ENCODE measurements at regions not wholly inside any gene's neighbourhood (a gene's known extent, or its start where the extent isn't known, plus 50 kb on each side); places are given as distances from the start of the nearest gene placed in this dataset.
"Not testable (repeated sequence)": the region's sequence is repeated elsewhere in the genome, so short reads cannot be mapped to it uniquely, and the experiment has no call there.

DNA sequence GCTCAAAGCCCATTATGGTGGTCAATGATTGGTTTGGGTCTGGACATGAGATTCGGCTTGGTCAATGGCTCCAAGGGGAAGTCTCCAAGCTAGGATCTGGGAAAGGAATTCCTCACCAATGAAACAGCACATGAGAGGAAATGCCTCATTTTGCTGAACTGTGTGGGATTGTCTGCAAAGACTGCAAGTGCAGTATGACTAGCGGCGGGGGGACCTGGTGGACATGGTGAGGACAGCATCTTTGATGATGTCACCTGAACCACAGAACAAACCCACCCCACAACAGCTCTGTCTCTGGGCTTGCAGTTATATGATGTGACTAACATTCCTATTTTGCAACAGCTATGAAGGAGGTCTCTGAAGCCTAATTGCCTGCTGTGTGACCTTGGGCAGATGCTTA lies 50.6 kb upstream of the NKD1 start:
- no peak for DNase-seq

- no peak for DNase-seq
These were observed 51.2 kb upstream of the NKD1 start for GRCh38 chr16:50496990-50497389.

DNA sequence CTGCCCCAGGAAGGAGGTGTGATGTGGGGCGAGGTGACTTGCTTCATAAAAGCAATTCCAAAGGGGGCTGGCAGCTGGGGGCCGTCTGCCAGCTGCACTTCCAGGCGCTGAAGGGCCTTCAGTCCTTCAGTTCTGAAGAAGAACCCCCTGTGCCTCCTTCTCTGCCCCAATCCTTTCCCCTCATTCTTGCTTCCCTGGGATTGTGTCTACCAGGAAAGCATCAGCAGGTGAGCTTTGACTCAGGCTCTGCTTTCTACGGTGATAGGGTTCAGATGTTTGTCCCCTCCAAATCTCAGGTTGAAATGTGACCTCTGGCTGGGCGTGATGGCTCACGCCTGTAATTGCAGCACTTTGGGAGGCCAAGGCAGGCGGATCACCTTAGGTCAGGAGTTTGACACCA lies 52.5 kb upstream of the NKD1 start:
- no peak for DNase-seq

DNA sequence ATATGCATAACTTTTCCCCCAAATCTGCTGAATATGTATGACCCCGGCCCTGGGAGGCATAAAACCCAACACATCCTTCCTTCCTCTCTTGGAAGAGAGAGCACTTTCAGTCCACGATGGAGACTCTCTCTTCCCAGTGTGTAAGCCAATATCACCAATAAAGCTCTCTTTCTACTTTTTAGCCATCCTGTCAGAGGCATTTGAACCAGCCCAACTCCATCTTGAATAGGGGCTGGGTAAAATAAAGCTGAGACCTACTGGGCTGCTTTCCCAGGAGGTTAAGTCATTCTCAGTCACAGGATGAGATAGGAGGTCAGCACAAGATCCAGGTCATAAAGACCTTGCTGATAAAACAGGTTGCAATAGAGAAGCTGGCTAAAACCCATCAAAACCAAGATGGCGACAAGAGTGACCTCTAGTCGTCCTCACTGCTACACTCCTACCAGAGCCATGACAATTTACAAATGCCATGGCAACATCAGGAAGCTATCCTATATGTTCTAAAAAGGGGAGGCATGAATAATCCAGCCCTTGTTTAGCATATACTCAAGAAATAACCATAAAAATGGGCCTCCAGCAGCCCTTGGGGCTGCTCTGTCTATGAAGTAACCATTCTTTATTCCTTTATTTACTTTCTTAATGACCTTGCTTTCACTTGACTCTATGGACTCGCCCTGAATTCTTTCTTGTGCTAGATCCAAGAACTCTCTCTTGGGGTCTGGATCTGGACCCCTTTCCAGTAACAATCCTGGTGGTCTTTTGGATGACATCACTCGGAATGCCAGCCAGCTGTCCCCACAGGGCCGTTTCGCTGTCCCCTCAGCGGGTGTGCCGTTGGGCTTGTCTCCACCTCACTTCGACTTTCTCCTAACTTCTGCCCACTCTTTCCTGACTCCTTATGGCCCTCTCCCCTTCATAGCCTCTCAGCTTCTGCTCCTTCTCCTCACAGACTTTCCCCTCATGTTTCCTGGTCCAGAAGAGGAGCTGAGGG lies 53.4 kb upstream of the NKD1 start:
- DNase-seq = no peak

DNA sequence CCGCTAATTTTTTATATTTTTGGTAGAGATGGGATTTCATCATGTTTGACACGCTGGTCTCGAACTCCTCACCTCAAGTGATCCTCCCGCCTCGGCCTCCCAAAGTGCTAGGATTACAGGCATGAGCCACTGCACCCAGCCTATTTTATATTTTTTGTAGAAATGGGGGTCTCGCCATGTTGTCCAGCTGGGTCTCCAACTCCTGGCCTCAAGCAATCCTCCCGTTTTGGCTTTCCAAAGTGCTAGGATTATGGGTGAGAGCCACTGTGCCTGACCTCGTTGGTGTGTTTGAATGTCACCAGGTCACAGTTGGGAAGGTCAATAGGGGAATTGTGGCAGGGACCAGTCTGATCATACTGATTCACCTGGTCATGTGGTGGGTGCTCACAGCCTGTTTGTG lies 56.7 kb upstream of the NKD1 start:
- DNase-seq = no peak

DNA sequence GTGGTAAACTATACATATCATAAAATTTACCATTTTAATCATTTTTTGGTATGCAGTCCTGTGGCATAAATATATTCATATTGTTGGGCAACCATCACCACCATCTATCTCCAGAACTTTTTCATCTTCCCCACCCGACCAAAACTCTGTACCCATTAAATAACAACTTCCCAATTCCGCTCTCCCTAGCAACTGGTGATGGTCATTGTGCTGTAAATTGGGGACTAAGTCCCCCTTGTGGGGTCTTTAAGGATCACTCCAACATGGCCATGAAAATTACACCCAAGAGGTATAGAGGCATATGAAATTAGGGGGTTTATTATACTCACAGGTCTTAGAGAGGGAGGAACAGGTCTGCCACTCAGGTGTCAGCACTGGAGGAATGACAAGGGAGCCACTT lies 57.4 kb upstream of the NKD1 start:
- no peak for DNase-seq

GRCh38 chr16:50489182-50489581 lies 59.0 kb upstream of the NKD1 start:
- DNase-seq = no peak

GRCh38 chr16:50487528-50487927 lies 60.7 kb upstream of the NKD1 start:
- DNase-seq = no peak

DNA sequence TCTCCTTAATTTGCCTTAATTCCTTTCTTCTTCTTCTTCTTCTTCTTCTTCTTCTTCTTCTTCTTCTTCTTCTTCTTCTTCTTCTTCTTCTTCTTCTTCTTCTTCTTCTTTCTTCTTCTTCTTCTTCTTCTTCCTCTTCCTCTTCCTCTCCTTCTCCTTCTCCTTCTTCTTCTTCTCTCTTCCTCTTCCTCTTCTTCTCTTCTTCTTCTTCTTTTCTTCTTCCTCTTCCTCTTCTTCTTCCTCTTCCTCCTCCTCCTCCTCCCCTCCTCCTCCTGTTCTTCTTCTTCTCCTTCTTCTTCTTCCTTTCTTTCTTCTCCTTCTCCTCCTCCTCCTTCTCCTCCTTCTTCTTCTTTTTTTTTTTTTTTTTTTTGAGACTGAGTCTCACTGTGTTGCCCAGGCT lies 62.0 kb upstream of the NKD1 start:
- not testable (repeated sequence) for DNase-seq

GRCh38 chr16:50485232-50485631 lies 63.0 kb upstream of the NKD1 start:
- no peak for DNase-seq

DNA sequence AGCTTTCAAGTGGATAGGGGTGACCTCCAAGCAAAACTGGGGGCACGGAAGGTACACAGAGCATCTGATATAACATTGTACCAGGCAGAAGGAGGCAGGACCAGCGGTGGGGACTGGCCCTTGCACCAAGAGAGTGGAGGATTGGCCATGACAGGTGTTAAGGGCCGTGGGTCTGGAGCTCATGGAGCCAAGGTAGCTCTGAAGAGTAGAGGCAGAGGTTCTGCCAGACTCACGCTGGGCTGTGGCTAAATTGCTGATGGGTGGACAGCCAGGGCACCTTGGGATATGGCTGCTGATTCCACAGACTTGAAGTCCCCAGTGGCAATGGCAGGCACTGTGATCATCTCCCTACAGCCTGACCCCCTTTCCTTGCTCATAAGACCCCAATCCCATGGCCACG lies 65.9 kb upstream of the NKD1 start:
- DNase-seq = no peak

- DNase-seq = no peak
These were observed 68.0 kb upstream of the NKD1 start for GRCh38 chr16:50480206-50480605.

DNA sequence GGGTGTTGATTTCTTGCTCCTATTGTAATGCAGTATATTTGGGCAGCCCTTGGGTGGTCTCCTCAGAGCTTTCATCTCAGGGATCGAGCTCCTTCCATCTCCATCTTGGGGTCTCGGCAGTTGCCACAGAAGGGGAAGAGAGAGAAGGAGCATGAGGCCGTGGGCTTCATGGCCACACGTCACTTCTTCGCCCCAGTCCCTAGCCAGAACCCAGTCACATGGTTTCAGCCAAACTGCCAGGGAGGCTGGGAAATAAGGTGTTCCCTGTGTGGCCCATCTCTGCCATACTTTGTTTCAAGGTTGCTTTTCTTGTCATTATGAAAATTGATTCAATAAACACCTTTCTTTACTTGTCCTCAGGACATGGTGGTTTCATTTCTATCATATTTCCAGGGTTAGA lies 68.4 kb upstream of the NKD1 start:
- DNase-seq = no peak

- DNase-seq = no peak
These were observed 69.4 kb upstream of the NKD1 start for GRCh38 chr16:50478773-50479149.

GRCh38 chr16:50478075-50478772 lies 70.0 kb upstream of the NKD1 start:
- no peak for DNase-seq

- no peak for DNase-seq
These were observed 71.5 kb upstream of the NKD1 start for GRCh38 chr16:50476486-50477255.

GRCh38 chr16:50475170-50475569 lies 73.0 kb upstream of the NKD1 start:
- DNase-seq = no peak

DNA sequence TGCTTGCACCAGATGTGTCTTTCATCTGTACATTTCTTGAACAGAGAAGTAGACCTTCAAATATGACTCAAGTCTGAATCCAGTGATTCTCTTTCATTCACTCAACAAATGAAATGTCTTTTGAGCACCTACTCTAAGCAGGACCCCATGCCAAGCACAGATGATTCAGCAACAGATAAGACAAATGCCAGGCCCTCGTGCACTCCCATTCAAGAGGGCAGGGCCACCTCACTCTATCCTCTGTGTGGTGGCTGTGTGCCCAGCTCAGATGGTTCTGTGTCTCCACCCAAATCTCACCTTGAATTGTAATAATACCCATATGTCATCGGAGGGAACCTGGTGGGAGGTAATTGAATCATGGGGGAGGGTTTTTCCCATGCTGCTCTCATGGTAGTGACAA lies 74.1 kb upstream of the NKD1 start:
- no peak for DNase-seq

- no peak for DNase-seq
These were observed 74.7 kb upstream of the NKD1 start for GRCh38 chr16:50473356-50473945.

DNA sequence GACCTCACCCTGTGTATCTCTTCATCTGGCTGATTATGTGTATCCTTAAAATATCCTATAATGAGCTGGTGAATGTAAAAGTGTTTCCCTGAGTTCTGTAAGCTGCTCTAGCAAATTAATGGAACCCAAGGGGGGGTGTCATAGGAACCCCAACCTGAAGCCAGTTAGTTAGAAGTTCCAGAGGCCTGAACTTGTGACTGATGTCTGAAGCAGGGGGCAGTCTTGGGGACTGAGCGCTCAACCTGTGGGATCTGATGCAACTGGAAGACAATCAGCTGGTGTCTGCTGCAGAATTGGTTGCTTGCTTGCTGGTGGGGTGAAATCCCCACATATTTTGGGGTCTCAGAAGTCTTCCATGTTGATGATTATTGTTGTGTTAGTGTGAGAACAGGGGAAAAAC lies 75.7 kb upstream of the NKD1 start:
- no peak for DNase-seq

DNA sequence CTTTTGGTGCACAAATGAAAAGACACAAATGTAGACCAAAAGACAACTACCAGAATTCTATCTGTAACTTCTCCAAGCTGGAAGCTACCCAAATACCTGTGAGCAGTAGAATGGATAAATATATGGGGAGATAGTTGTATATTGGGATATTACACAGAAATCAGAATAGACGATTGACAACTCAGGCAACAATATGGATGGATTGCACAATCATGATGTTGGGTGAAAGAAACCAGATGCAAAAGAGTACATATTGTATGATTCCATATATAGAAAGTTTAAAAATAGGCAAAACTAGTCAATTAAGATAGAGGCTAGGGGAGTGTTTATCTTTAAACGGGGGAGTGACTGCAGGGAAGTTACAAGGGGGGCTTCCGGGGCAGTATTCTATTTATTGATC lies 77.5 kb upstream of the NKD1 start:
- DNase-seq = no peak

- no peak for DNase-seq
These were observed 78.4 kb upstream of the NKD1 start for GRCh38 chr16:50469744-50470321.
